ENCODE measurements at regions not wholly inside any gene's neighbourhood (a gene's known extent, or its start where the extent isn't known, plus 50 kb on each side); places are given as distances from the start of the nearest gene placed in this dataset.

- TF ChIP-seq ZSCAN30 (tag by site-specific recombination; IDR thresholded peaks at IDR 0.05), result no peak
- no peak for TF ChIP-seq ZSCAN23 (tag by site-specific recombination; IDR thresholded peaks at IDR 0.05)
Measured at GRCh38 chr13:71015516-71015915, 851.5 kb downstream of the DACH1 start (continued).

DNA sequence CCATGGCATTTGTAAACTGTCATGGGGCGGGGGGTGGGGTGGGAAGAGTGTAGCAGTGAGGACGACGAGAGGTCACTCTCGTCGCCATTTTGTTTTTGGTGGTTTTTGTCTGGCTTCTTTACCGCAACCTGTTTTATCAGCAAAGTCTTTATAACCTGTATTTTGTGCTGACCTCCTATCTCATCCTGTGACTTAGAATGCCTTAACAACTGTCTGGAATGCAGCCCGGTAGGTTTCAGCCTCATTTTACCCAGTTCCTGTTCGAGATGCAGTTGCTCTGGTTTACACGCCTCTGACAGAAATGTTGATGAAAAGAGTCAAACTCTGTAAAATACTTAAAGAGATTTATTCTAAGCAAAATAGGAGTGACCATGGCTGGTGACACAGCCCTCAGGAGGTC, 852.0 kb downstream of the DACH1 start:
- H3K36me3 ChIP-seq (ENCODE audit: control insufficient read depth in 2 of 2, insufficient read depth in 1 of 2, low read length in 2 of 2), result no peaks in the 10 kb centered on the region
- TF ChIP-seq CTCF (tag by site-specific recombination; IDR thresholded peaks at IDR 0.05) (no peak), IKZF3 (tag by site-specific recombination; IDR thresholded peaks at IDR 0.05) (no peak), ZXDB (tag by site-specific recombination; IDR thresholded peaks at IDR 0.05) (no peak), ZNF18 (tag by site-specific recombination; IDR thresholded peaks at IDR 0.05) (no peak)
- TF ChIP-seq, protein P1, sequence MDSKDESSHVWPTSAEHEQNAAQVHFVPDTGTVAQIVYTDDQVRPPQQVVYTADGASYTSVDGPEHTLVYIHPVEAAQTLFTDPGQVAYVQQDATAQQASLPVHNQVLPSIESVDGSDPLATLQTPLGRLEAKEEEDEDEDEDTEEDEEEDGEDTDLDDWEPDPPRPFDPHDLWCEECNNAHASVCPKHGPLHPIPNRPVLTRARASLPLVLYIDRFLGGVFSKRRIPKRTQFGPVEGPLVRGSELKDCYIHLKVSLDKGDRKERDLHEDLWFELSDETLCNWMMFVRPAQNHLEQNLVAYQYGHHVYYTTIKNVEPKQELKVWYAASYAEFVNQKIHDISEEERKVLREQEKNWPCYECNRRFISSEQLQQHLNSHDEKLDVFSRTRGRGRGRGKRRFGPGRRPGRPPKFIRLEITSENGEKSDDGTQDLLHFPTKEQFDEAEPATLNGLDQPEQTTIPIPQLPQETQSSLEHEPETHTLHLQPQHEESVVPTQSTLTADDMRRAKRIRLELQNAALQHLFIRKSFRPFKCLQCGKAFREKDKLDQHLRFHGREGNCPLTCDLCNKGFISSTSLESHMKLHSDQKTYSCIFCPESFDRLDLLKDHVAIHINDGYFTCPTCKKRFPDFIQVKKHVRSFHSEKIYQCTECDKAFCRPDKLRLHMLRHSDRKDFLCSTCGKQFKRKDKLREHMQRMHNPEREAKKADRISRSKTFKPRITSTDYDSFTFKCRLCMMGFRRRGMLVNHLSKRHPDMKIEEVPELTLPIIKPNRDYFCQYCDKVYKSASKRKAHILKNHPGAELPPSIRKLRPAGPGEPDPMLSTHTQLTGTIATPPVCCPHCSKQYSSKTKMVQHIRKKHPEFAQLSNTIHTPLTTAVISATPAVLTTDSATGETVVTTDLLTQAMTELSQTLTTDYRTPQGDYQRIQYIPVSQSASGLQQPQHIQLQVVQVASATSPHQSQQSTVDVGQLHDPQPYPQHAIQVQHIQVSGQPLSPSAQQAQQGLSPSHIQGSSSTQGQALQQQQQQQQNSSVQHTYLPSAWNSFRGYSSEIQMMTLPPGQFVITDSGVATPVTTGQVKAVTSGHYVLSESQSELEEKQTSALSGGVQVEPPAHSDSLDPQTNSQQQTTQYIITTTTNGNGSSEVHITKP (tag by site-specific recombination; IDR thresholded peaks at IDR 0.05), result no peak
- H3K4me3 ChIP-seq (ENCODE audit: low read depth, low read length), result no peak overlapping the region
- ChIA-PET POLR2A (no interaction called here), CTCF (no interaction called here)
- no peak overlapping the region for H3K27ac ChIP-seq (ENCODE audit: extremely low read depth, low read depth, low read length)
- no peaks in the 10 kb centered on the region for H3K9me3 ChIP-seq (ENCODE audit: control insufficient read depth, insufficient read depth, low read depth, low read length)
- no peaks in the 10 kb centered on the region for H3K4me1 ChIP-seq (ENCODE audit: control insufficient read depth, insufficient read depth, low read length)

GRCh38 chr13:71005919-71006318, 861.1 kb downstream of the DACH1 start:
- no peaks in the 10 kb centered on the region for H3K4me1 ChIP-seq (ENCODE audit: control insufficient read depth, insufficient read depth, low read length)
- no peak overlapping the region for H3K27ac ChIP-seq (ENCODE audit: extremely low read depth, low read depth, low read length)
- H3K9me3 ChIP-seq (ENCODE audit: control insufficient read depth, insufficient read depth, low read depth, low read length), result no peaks in the 10 kb centered on the region
- TF ChIP-seq PATZ1 (tag by site-specific recombination; IDR thresholded peaks at IDR 0.05) (no peak), ZNF239 (tag by site-specific recombination; IDR thresholded peaks at IDR 0.05) (no peak), ZNF558 (tag by site-specific recombination; IDR thresholded peaks at IDR 0.05) (no peak), REPIN1 (tag by site-specific recombination; IDR thresholded peaks at IDR 0.05; ENCODE audit: low read depth) (no peak), ZNF777 (tag by site-specific recombination; IDR thresholded peaks at IDR 0.05; ENCODE audit: borderline replicate concordance) (no peak), KLF10 (tag by site-specific recombination; IDR thresholded peaks at IDR 0.05) (no peak), ZBTB1 (tag by site-specific recombination; IDR thresholded peaks at IDR 0.05) (no peak), ZNF292 (tag by site-specific recombination; IDR thresholded peaks at IDR 0.05; ENCODE audit: borderline replicate concordance, low read depth) (no peak), ZNF274 (IDR thresholded peaks at IDR 0.05; ENCODE audit: low read length) (no peak), ZNF274 (tag by site-specific recombination; IDR thresholded peaks at IDR 0.05; ENCODE audit: borderline replicate concordance) (no peak), SETDB1 (IDR thresholded peaks at IDR 0.05; ENCODE audit: insufficient read length, low read length) (no peak), ZNF501 (tag by site-specific recombination; IDR thresholded peaks at IDR 0.05) (no peak), ZNF701 (tag by site-specific recombination; IDR thresholded peaks at IDR 0.05) (no peak), ZBTB21 (tag by site-specific recombination; IDR thresholded peaks at IDR 0.05) (no peak)
- TF ChIP-seq, protein P2, sequence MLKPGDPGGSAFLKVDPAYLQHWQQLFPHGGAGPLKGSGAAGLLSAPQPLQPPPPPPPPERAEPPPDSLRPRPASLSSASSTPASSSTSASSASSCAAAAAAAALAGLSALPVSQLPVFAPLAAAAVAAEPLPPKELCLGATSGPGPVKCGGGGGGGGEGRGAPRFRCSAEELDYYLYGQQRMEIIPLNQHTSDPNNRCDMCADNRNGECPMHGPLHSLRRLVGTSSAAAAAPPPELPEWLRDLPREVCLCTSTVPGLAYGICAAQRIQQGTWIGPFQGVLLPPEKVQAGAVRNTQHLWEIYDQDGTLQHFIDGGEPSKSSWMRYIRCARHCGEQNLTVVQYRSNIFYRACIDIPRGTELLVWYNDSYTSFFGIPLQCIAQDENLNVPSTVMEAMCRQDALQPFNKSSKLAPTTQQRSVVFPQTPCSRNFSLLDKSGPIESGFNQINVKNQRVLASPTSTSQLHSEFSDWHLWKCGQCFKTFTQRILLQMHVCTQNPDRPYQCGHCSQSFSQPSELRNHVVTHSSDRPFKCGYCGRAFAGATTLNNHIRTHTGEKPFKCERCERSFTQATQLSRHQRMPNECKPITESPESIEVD (tag by site-specific recombination; IDR thresholded peaks at IDR 0.05), result no peak
- no peaks in the 10 kb centered on the region for H3K36me3 ChIP-seq (ENCODE audit: control insufficient read depth in 2 of 2, insufficient read depth in 1 of 2, low read length in 2 of 2)
- ChIA-PET POLR2A (no interaction called here), CTCF (no interaction called here)
- no peak overlapping the region for H3K4me3 ChIP-seq (ENCODE audit: low read depth, low read length)

Measured in HEK293 (cell line).